Activated naive CD8-positive, alpha-beta T cell treated with anti-CD3 and anti-CD28 coated beads for 36 hours (primary cell): ENCODE measurements at regions not wholly inside any gene's neighbourhood (a gene's known extent, or its start where the extent isn't known, plus 50 kb on each side); places are given as distances from the start of the nearest gene placed in this dataset.

ENCODE experiments used
- DNase-seq: peaks from one replicate; pipeline ENCODE4 v3.0.0; 2021
- H3K27ac Mint-ChIP-seq: one replicate; pipeline ENCODE4 v1.8.0; 2022; ENCODE audit warnings: mild to moderate bottlenecking, moderate library complexity, mixed read lengths
- H3K27me3 Mint-ChIP-seq: one replicate; pipeline ENCODE4 v1.8.0; 2022; ENCODE audit warnings: mild to moderate bottlenecking, mixed read lengths
- H3K36me3 Mint-ChIP-seq: one replicate; pipeline ENCODE4 v1.8.0; 2021; ENCODE audit warnings: mild to moderate bottlenecking, mixed read lengths
- H3K4me1 Mint-ChIP-seq: one replicate; pipeline ENCODE4 v1.8.0; 2021; ENCODE audit warnings: mixed read lengths
- H3K4me3 Mint-ChIP-seq: one replicate; pipeline ENCODE4 v1.8.0; 2022; ENCODE audit warnings: mild to moderate bottlenecking, moderate library complexity, mixed read lengths
- H3K9me3 Mint-ChIP-seq: one replicate; pipeline ENCODE4 v1.8.0; 2022; ENCODE audit warnings: mixed read lengths

DNA sequence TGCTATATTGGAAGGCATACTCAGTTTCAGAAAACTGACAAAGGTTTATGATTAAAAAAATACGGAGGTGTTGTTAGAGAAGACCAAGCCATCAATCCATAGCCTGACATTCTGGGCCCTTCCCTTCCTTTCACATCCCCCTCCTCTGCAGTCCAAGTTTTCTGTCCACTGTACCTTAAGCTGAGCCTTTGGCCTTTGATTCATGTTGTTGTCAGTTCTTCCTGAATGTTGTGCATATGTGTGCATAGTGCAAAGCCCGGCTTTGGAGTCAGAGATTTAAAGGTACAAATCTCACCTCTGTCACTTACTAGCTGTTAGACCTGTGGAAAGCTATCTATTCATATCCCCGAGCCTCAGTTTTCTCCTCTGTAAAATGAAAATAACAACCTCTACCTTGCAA, 104.9 kb upstream of the AGBL1 start:
- Mint-ChIP-seq H3K27me3 (peaks cover 25% of the 10 kb centered on the region), H3K4me1 (no peaks in the 10 kb centered on the region), H3K36me3 (no peaks in the 10 kb centered on the region), H3K9me3 (no peaks in the 10 kb centered on the region), H3K4me3 (no peak overlapping the region), H3K27ac (no peak overlapping the region)
- DNase-seq = no peak

DNA sequence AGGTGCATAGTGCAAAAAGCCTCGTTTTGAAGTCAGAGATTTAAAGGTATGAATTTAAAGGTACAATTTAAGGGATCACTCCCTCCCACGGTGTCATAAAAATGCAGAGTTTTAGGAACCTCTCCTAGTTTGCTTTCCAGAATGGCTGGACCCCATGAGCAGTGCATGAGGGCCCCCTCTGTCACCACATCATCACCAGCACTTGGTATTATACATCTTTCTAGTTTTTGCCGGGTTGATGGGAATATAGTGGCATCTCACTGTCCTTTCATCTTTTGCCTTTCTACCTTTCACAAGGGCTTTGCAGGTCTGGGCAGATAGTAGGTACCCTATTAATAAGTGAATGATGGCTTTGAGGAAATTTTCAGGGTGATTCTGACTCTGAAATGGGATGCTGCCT, 103.6 kb upstream of the AGBL1 start:
- Mint-ChIP-seq H3K36me3 (no peaks in the 10 kb centered on the region), H3K4me1 (no peaks in the 10 kb centered on the region), H3K27ac (no peak overlapping the region), H3K4me3 (no peak overlapping the region), H3K9me3 (no peaks in the 10 kb centered on the region), H3K27me3 (peaks cover 28% of the 10 kb centered on the region)
- no peak for DNase-seq

DNA sequence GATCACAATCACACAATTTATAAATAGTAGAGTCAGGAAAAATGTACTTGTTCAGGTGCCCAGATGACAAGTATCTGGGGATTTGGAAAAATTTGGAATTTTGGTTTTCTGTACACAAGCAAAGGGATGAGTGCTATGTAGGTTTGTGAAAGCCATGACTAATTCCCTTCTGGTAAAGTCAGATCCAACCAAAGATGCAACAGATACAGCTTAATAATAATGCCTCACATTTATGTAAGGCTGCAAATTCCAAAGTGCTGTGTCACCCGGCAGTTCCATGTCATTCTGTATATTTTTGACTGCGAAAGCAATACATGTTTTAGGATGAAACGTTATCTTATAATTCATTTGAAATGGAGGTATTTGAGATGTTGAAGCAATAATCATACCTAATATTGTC, 102.7 kb upstream of the AGBL1 start:
- Mint-ChIP-seq H3K4me1 (no peaks in the 10 kb centered on the region), H3K27me3 (peaks cover 28% of the 10 kb centered on the region), H3K36me3 (no peaks in the 10 kb centered on the region), H3K27ac (no peak overlapping the region), H3K9me3 (no peaks in the 10 kb centered on the region), H3K4me3 (no peak overlapping the region)
- DNase-seq = no peak

DNA sequence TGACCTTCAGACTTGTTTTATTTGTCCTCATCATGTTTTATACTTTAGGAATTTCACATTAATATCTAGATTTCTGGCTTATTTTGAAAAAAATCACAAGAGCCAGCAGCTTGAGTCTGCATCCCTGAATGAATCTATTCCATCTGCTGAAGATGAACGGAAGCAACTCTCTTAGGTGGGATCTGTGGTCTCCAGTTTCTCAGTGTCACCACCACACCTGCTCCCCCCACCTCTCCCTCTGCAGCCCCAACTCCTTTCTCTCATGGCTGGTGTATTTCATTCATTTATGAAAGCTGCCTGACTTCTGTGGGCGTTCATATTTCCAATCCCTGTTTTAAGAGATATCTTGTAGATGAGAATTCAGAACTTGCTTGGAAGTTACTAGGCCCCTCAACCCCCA, 102.1 kb upstream of the AGBL1 start:
- DNase-seq = no peak
- Mint-ChIP-seq H3K9me3 (no peaks in the 10 kb centered on the region), H3K4me3 (no peak overlapping the region), H3K27me3 (peaks cover 28% of the 10 kb centered on the region), H3K36me3 (no peaks in the 10 kb centered on the region), H3K4me1 (no peaks in the 10 kb centered on the region), H3K27ac (no peak overlapping the region)

DNA sequence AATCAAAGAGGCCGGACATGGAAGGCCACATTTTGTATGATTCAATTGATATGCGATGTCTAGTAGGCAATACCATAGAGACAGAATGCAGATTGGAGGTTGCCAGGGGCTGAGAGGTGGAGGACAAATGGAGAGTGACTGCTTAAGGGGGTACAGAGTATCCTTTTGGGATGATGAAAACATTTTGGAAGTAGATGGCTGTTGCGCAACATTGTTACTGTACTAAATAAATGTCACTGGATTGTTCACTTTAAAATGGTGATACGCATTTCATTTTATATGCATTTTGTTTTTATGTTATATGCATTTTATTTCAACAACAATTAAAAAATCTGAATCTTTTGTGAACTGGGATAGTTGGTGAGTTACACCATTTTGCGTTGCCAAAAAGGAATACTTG, 99.7 kb upstream of the AGBL1 start:
- H3K9me3 Mint-ChIP-seq = no peaks in the 10 kb centered on the region
- peaks cover 18% of the 10 kb centered on the region for H3K27me3 Mint-ChIP-seq

DNA sequence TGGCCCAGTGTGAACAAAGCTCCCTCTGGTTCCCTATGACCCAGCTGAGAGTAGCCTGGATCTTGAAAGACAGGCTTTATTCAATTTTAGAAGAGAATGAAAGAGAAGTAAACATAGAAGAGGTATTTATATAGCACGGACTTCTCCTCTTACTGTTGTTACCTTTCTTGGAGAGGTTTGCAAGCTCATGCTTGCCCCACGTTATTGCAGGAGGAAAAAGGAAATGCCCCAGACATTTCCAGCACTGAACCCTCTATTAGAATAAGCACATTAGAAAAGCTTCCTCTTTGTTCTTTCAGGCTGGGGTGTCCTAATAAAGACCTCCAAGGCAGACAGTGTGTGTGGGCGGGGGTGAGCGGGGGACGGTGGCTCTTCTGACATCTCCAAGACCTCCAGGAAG, 98.7 kb upstream of the AGBL1 start:
- H3K4me3 Mint-ChIP-seq = no peak overlapping the region

More for the DNA sequence above, 99.7 kb upstream of the AGBL1 start:
- H3K4me3 Mint-ChIP-seq = no peak overlapping the region
- no peak for DNase-seq
- no peak overlapping the region for H3K27ac Mint-ChIP-seq
- H3K36me3 Mint-ChIP-seq = no peaks in the 10 kb centered on the region
- H3K4me1 Mint-ChIP-seq = no peaks in the 10 kb centered on the region

DNA sequence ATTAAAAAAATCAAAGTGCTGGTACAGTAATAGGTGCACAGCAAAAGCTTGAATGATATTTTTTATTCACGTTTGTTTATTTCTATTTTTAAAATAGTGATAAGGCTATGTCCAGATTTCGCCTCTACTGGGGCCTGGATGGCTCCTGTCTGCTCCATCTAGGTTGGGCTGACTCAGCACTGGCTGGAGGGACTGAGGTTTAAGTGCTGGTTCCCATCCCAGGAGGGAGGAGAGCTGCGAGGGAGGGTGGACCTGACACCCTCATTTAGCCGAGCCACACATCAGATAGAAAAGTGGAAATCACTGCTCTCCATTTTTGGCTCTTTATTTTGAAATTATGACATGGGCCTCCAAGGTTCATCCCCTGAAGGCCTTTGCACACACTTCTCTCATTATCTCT, 95.4 kb upstream of the AGBL1 start:
- Mint-ChIP-seq H3K4me3 (no peak overlapping the region), H3K9me3 (no peaks in the 10 kb centered on the region), H3K27ac (no peak overlapping the region), H3K4me1 (no peaks in the 10 kb centered on the region), H3K27me3 (peaks cover 7% of the 10 kb centered on the region), H3K36me3 (no peaks in the 10 kb centered on the region)
- DNase-seq = no peak

More for the DNA sequence above, 98.7 kb upstream of the AGBL1 start:
- Mint-ChIP-seq H3K9me3 (no peaks in the 10 kb centered on the region), H3K27ac (no peak overlapping the region), H3K4me1 (no peaks in the 10 kb centered on the region), H3K36me3 (no peaks in the 10 kb centered on the region), H3K27me3 (peaks cover 16% of the 10 kb centered on the region)
- DNase-seq = no peak

DNA sequence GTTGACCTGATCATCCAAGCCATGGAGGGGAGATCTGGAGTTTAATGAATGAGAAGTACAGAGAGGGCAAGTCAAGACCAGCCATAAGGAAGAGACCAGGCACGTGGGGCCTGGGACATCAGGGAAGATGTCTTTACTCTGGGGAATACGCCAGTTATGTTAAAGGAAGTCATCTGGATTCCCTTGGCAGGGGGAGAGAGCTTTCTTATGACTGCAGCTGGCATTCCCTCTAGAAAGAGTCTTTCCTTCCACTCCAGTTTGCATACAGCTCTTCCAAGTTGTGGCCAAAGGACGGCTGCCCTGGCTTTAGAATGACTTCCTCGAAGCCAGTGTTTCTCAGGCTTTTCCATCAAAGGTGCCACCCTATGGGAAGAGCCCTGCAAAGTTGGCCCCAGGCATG, 93.6 kb upstream of the AGBL1 start:
- Mint-ChIP-seq H3K36me3 (no peaks in the 10 kb centered on the region), H3K27me3 (no peaks in the 10 kb centered on the region), H3K27ac (no peak overlapping the region), H3K4me3 (no peak overlapping the region), H3K4me1 (no peaks in the 10 kb centered on the region), H3K9me3 (no peaks in the 10 kb centered on the region)
- no peak for DNase-seq

DNA sequence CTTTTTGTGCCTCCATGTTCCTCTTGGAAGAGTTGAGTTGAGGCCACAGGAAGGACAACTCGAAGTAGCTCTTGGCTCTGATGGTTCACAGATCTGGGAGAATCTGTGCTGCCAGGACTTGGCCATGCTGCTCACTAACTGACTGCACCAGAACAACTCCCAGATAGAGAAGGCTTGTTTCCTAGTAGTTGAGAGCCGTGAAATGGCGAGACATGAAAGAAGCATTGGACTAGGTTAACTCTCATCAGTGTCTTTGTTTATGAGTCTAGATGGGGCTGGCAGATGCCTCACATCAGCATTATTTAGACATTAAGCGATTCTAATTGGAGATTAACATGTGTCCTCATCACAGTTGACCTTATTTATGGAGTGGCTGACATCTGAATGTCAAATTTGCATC, 92.9 kb upstream of the AGBL1 start:
- no peaks in the 10 kb centered on the region for H3K36me3 Mint-ChIP-seq
- no peak for DNase-seq
- no peak overlapping the region for H3K4me3 Mint-ChIP-seq
- no peak overlapping the region for H3K27ac Mint-ChIP-seq
- no peaks in the 10 kb centered on the region for H3K4me1 Mint-ChIP-seq
- H3K27me3 Mint-ChIP-seq = no peaks in the 10 kb centered on the region
- H3K9me3 Mint-ChIP-seq = no peaks in the 10 kb centered on the region

DNA sequence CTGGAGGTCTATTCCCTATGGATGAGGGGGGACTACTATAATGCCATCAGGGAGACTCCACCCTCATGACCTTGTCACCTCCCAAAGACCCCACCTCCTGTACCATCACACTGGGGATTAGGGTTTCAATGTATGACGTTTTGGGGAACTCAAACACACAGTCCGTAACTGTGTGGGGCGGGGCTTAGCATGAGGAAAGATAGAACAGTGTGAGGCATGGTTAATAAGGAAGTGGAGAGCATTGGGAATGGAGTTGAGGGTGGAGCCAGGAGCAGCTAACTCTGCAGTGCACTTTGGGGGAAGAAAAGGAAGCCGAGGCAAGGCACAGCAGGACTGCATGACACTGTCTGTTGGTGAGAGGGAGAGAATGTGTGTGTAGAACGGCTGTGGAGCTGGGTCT, 90.9 kb upstream of the AGBL1 start:
- Mint-ChIP-seq H3K27me3 (no peaks in the 10 kb centered on the region), H3K27ac (no peak overlapping the region), H3K36me3 (no peaks in the 10 kb centered on the region)

DNA sequence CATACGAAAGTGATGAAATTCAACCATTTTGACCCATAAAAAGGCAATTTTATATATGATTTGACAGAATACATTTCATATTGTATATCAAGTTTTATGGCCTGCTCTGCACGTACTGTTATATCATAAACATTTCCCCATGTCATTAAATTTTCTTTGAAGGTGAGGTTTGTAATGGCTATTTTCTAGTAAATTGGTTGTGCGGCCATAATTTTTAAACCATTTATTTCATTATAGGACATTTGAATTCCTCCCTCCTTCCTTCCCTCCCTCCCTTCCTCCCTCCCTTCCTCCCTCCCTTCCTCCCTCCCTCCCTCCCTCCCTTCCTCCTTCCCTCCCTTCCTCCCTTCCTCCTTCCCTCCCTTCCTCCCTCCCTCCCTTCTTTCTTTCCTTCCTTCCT, 87.4 kb upstream of the AGBL1 start:
- H3K9me3 Mint-ChIP-seq = peaks cover 3% of the 10 kb centered on the region

More for the DNA sequence above, 90.9 kb upstream of the AGBL1 start:
- DNase-seq = no peak
- no peaks in the 10 kb centered on the region for H3K9me3 Mint-ChIP-seq
- H3K4me3 Mint-ChIP-seq = no peak overlapping the region
- H3K4me1 Mint-ChIP-seq = no peaks in the 10 kb centered on the region

DNA sequence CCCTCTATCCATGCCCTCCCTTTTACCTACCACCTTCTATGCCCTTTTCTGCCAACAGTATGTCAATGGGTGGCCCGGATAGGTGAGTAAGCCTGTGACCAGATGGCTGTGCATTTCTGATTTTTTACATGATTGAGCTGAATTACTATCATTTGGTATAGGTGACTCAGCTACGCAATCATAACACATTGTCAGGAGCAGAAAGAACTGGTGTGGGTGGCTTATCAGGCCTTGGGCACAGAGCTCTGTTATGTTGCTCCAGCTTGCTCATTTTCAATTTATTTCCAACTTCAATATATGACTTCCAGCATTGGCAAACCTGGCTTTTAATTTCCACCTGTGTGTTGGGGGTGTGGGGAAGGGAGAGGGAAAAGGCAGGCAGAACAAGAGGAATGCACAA, 86.6 kb upstream of the AGBL1 start:
- Mint-ChIP-seq H3K4me1 (no peaks in the 10 kb centered on the region), H3K36me3 (no peaks in the 10 kb centered on the region), H3K27me3 (peaks cover 11% of the 10 kb centered on the region), H3K27ac (no peak overlapping the region), H3K9me3 (peaks cover 3% of the 10 kb centered on the region), H3K4me3 (no peak overlapping the region)
- no peak for DNase-seq

More for the DNA sequence above, 87.4 kb upstream of the AGBL1 start:
- H3K27ac Mint-ChIP-seq = no peak overlapping the region
- no peak for DNase-seq
- H3K4me3 Mint-ChIP-seq = no peak overlapping the region
- no peaks in the 10 kb centered on the region for H3K36me3 Mint-ChIP-seq
- peaks cover 6% of the 10 kb centered on the region for H3K27me3 Mint-ChIP-seq
- no peaks in the 10 kb centered on the region for H3K4me1 Mint-ChIP-seq

DNA sequence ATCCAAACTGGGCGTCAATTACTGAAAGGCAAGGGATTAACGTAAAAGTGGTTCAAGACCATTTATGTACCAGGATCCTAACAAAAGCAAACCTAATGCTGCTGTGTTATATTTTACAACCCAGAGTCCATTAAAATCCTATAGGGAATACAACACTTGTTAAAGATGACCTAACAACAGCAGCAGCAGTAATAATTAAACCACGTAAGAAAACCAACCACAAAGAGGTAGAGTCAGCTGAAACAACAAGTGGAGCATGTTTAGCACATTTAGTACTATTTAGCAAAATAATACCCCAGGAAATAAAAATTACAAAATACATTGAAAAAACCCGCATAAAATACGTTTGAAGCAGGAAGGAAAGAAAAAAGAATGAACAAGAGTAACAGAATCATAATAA, 82.1 kb upstream of the AGBL1 start:
- Mint-ChIP-seq H3K4me3 (no peak overlapping the region), H3K4me1 (no peaks in the 10 kb centered on the region), H3K27me3 (peaks cover 19% of the 10 kb centered on the region), H3K27ac (no peak overlapping the region), H3K9me3 (peaks cover 3% of the 10 kb centered on the region), H3K36me3 (no peaks in the 10 kb centered on the region)
- no peak for DNase-seq

DNA sequence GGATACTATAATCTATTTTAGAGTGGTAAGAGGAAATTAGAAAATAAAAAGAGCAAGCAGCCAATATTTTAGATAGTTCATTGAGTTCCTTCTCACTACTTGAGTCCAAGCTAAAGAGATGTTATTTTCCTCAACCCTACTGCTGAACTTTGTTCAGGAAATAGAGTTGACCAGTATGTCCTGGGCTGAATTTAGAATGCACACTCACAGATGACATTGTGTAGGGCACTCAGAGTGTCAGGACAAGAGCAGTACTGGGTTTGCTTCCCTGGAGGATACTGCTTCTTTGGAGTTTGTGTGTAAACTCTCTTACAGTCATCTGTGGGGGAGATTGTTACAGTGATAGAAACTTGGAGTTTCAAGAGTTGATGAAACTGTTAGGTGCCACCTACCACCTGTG, 80.0 kb upstream of the AGBL1 start:
- no peaks in the 10 kb centered on the region for H3K36me3 Mint-ChIP-seq
- DNase-seq = no peak
- H3K27me3 Mint-ChIP-seq = peaks cover 22% of the 10 kb centered on the region
- H3K27ac Mint-ChIP-seq = no peak overlapping the region
- peaks cover 3% of the 10 kb centered on the region for H3K9me3 Mint-ChIP-seq
- H3K4me3 Mint-ChIP-seq = no peak overlapping the region
- no peaks in the 10 kb centered on the region for H3K4me1 Mint-ChIP-seq

DNA sequence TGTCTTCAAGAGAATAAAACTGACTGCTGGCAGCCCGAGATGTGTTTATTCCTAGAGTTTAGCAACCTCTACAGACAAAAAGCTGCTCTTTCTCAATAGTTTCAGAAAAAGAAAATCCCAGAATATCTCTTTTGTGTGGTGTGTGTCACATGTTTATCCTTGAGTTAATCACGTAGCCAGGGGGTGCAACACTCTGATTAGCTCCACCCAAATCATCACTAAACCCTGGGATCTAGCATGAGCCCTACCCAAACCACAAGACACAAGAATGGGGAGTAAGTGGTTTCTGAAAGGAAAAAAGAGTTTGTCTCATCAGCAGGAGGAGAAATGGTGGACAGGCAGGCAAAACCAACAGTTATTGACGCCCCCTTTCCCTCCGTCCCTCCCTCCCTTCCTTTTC, 78.5 kb upstream of the AGBL1 start:
- Mint-ChIP-seq H3K9me3 (no peaks in the 10 kb centered on the region), H3K27me3 (peaks cover 18% of the 10 kb centered on the region), H3K4me3 (no peak overlapping the region), H3K4me1 (no peaks in the 10 kb centered on the region), H3K27ac (no peak overlapping the region), H3K36me3 (no peaks in the 10 kb centered on the region)
- DNase-seq = no peak

DNA sequence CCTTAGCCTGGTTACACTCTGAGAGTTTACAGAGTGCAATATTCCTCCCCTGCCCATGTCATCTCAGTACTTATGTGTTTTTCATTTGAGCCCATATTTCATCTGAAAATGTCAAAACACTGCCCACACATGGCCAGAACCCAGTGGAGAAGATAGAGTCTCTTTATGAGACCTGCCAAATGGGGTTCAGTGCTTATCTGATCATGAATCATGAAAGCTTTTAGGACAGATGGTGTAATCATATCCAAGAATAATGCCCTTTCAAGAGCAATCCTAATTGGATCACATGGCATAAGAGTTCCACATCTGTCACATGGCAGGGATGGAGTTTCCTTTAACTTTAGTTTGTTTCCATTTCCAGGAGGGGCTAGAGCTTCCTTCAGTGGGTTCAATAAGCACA, 77.2 kb upstream of the AGBL1 start:
- Mint-ChIP-seq H3K9me3 (no peaks in the 10 kb centered on the region), H3K4me1 (no peaks in the 10 kb centered on the region), H3K27ac (no peak overlapping the region), H3K4me3 (no peak overlapping the region), H3K36me3 (no peaks in the 10 kb centered on the region), H3K27me3 (peaks cover 18% of the 10 kb centered on the region)
- no peak for DNase-seq

DNA sequence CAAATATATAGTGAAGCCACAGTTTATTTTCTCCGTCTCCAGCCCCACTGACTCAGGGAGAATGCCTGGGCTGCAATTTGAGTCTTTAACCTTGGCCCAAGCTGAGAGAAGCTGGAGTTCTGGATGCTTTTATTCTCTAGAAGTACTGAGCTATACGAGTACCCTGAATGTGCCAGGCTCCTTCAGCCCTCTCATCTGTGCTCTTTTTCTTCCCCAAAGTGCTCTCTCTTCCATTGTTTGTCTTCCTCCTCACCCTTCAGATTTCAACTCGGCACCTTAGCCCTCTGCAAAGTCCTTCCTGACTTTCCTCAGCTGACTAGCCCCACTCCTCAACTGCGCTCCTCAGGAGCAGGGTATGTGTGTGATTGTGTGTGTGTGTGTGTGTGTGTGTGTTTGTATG, 75.6 kb upstream of the AGBL1 start:
- no peak for DNase-seq
- H3K9me3 Mint-ChIP-seq = no peaks in the 10 kb centered on the region
- H3K4me3 Mint-ChIP-seq = no peak overlapping the region
- no peaks in the 10 kb centered on the region for H3K4me1 Mint-ChIP-seq
- no peak overlapping the region for H3K27ac Mint-ChIP-seq
- peaks cover 10% of the 10 kb centered on the region for H3K27me3 Mint-ChIP-seq
- H3K36me3 Mint-ChIP-seq = no peaks in the 10 kb centered on the region
